Esophagus mucosa (tissue), 1 donor: ENCODE measurements at regions not wholly inside any gene's neighbourhood (a gene's known extent, or its start where the extent isn't known, plus 50 kb on each side); places are given as distances from the start of the nearest gene placed in this dataset.
"Not testable (repeated sequence)": the region's sequence is repeated elsewhere in the genome, so short reads cannot be mapped to it uniquely, and the experiment has no call there.

ENCODE experiments used
- ATAC-seq: fragments of 200-7000 bp; cut with Tn5 transposase; one replicate; pipeline ENCODE4 v1.9.1; 2020
- donor health status: DM: yes; HTN: yes; CAD: no.

DNA sequence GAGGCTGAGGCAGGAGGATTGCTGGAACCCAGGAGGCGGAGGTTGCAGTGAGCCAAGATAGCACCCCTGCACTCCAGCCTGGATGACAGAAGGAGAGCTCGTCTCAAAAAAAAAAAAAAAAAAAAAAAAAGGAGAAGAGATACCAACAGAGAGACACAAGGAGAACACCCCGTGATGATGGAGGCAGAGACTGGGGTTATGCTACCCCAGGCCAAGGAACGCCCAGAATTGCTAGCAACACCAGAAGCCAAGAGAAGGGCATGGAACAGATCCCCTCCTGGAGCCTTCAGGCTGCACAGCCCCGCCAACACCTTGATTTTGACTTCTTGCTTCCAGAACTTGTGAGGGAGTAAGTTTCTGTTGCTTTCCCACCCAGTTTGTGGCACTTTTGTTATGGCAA is 148.0 kb upstream of the FOXN3 start:
- ATAC-seq = no peak

DNA sequence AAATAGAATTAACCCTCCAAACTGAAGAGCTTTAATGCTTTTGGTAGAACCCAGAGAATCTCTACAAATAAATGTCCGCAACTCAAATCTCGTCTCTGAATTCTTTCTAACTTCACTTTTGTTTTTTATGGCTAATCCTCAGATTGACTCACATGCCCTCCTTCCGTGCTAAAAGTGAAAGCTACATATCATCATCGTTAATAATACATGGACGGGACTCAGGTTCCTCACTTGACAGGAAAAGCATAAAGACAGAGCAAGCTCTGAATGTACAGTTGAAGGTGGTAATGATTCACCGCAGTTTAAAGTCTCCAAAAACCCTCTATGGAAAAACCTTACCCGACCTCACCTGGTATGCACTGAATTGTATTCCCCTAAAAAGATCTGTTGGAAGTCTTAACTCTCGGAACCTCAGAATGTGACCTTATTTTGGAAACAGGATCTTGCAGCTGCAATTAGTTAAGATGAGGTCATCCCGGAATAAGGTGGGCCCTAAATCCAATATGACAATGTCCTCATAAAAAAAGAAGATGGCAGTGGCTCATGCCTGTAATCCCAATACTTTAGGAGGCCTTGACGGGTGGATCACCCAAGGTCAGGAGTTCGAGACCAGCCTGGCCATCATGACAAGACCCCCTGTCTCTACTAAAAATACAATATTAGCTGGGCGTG is 147.4 kb upstream of the FOXN3 start:
- ATAC-seq = peak; percentile 80

DNA sequence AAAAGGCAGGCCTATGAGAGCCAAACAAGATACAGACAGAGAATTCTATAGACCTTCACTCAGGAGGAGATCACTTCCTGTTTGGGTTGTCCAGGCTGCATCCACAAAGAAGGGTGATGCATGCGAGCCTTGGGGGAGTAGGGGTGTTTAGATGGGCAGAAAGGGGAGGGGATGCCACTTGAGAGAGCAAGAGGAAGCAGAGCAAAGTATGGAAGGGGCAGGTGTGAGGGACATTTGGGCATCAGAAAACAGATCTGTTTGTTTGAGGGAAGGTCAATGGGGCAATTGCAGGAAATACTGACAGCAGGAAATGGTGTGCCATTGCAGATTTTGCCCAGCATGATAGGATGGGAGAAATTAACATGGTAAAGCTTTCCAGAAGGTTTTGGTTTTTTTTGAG is 146.4 kb upstream of the FOXN3 start:
- no peak for ATAC-seq

DNA sequence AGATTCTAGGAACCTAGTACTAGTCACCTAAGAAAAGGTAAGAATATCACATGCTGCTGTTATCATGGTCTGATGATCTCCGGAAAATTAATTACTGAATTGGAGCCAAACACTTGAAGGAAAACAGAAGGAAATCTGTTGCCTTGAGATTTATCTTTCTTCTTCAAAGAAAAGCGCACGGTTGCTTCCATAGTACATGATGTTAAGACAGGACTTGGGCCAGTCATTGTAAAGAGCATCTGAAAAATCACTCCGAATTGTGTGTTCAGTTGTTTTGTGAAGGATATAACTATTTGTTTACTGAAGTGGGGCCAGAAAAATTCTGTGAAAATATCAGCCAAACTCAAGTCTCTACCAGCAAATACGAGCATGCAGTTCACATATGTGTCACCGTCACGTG is 134.9 kb upstream of the FOXN3 start:
- ATAC-seq = no peak

DNA sequence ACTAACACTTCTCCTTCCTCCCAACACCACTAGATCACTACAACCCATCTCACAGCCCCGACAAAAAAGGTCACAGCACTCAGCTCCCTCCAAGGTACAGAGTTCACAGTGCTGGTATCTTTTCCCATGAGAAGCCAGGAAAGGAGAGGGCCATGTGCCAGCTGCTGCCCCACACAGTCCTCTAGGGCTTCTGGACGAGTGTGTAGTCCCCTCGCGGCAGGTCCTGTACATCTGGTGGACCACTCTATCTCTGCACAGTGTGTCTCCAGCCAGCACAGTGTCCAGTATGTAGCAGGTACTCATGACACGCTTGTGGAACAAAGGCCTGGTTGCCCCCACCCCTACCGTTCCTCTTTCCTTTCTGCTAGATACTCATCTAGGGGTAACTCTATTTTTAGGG is 134.4 kb upstream of the FOXN3 start:
- ATAC-seq = no peak

DNA sequence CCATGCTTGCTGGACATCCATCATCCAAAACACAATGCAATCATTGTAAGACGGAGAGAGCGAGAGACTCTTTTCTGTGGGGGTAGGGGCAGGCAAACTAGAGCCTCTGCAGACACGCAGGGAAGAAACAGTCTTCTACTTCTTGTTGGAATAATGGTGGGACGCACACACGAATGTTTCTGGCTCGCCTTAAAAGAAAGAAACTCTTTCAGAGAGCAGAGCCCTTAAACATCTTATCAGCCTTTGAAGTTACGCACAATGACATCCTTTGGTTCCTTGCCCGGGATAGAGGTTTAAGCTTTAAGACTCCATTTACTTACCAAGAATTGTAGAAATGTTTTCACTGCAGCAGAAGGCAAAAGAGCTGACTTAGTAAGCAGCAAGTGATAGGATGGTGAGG is 133.8 kb upstream of the FOXN3 start:
- no peak for ATAC-seq

DNA sequence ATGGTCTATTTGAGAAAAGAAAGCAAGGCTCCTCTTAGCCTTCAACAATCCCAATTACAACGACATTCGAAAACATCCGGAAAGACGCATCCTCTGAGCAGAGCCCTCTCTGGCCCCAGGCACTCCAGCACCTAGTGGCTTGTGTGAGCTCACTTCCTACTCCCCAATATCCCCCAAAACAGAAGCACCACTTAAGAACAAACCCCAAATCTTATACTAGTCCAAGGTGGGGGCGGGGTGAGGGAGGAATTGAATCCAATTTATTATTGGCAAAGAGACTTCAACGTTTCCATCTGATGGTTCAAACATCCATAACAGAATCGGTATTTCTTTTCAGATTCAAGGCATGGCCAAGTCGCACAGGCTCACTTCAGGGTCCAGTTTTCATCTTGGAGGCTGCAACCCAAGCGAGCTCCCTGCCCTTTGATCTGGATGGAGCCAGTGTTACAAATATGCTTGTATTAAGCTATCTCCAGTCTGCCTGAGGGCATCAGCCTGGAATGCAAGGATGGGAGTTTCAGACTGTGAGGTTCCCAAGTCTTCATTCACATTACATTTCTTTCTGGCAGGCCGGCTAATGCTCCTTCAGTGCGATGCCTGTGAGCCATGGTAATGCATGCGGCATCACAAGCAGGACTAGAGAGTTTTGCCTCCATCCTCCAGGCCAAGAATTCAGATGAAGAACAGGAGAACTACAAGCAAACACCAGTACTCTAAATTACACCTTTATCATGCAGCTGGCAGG is 132.5 kb upstream of the FOXN3 start:
- no peak for ATAC-seq

DNA sequence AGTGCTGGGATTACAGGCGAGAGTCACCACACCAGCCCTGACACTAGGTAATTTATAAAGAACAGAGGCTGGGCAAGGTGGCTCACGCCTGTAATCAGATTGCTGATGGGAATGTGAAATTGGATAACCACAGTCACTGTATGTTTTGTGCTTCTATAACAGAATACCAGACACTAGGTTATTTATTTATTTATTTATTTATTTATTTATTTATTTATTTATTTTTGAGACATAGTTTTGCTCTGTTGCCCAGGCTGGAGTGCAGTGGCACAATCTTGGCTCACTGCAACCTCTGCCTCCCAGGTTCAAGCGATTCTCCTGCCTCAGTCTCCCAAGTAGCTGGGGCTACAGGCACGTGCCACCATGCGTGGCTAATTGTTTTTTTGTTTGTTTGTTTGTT is 130.0 kb upstream of the FOXN3 start:
- ATAC-seq = not testable (repeated sequence)

DNA sequence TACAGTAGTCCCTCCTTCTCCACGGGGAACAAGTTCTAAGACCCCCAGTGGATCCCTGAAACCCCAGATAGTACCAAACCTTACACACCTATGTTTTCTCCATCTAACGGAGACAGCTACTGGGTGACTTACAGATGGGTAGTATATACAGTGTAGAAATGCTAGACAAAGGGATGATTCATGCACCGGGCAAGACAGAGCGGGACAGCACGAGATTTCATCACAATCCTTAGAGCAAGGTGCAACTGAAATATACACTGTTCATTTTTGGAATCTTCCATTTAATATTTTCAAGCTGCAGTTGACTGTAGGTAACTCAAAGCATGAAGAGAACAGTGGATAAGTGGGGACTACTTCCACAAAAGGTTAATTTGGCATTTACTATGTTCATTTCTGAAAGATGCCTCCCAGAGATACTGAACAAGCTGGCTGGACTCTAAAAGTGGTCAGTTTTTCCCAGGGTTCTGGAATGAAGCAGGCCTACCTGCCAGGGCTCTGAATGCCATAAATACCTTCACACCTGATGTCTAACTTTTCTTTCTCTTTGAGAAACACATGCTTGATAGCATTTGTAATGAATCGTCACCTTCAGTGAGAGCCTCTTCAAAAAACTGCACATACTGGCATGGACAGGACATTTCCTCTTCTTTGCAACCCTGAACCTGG is 127.7 kb upstream of the FOXN3 start:
- peak; percentile 93 for ATAC-seq

DNA sequence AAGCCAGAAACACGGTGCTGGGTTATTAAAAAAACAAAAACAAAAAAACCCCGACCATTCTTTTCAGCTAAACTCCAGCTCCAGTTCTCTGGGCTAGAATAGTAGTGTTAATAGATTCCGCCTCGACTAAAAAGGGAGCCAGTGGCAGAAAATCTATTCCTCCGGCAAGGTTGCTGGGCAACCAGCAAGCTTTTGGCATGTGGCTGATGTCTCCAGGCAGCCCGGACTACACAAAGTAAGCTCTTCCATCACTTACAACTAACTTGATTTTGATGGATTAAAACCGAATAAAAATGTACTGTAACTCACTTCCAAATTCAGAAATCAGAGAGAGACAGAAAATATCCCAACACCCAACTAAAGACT is 126.4 kb upstream of the FOXN3 start:
- ATAC-seq = no peak

DNA sequence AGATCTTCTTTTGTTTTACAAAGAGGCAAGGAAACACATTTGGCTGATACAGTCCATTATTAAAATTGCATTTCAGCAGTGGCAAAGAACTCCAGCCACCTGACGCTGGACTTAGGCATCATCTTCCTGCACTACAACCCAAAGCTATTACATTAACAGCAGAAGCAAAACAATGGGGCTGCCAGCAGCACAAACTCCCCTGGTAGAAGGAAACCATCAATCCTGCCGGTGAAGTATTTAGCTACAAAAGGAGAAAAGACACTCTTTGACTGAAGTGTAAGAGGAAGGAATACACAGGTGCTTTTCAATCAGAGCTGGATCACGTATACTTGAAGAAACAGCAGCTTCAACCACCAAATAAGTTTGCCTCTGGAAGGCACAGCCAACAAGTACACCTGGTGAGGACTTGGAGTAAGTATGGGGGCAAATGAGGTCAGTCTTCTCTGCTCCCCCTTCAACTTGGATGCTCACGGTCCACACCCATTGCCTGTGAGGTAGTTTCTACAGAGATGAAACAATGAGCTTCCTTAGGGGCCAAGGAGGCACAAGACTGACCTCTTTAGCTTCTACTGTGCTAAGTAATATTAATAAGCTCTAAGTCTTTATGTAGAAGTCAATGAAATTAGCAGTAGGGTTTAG is 125.9 kb upstream of the FOXN3 start:
- ATAC-seq = no peak

DNA sequence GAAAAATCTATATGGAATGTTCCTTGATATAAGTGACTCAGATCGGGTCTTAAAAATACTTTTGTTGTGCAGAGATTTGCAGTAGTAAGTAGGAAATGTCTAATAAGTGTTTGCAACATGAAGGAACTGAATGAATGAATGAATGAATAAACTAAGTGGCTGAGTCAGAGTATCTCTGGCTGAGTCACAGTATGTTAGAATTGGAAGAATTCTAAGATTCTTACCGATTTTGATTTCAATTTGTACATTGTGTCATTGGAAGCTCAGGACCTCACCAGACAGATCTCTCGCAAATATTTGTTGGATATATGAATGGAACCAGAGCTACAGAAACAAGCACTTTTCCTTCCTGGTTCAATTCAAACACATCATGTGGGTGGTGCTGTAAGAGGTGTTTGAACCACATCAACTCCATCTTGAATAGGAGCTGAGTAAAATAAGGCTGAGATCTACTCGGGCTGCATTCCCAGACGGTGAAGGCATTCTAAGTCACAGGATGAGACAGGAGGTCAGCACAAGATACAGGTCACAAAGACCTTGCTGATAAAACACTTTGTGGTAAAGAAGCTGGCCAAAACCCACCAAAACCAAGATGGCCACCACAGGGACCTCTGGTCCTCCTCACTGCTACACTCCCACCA is 123.9 kb upstream of the FOXN3 start:
- ATAC-seq = no peak

DNA sequence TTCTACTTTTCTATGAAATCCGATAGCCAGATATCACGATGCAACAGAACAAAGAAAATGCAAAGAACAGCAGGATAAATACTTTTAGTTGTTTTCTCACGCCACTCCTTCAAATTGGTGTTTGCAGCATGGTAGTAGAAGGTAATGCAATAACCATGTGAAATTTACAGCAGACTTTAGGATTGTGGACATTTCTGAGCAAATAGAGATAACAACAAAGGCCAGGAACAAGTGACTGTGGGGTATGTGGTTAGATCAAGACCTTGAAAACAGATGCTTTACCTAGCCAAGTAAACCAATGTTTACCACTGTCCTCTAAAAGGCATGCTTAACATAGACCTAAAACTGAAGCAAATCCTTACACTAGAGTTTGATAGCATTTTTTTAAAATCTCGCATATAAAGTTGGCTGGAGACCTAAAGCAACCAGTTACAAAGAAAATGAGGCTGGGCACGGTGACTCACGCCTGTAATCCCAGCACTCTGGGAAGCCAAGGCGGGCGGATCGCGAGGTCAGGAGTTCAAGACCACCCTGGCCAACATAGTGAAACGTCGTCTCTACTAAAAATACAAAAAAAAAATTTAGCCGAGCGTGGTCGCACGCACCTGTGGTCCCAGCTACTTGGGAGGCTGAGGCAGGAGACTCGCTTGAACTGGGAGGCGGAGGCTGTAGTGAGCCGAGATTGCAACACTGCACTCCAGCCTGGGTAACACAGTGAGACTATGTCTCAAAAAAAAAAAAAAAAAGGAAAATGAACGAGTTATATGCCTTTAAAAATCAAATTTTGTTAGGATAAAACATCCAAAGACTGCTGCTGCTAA is 123.2 kb upstream of the FOXN3 start:
- ATAC-seq = no peak

DNA sequence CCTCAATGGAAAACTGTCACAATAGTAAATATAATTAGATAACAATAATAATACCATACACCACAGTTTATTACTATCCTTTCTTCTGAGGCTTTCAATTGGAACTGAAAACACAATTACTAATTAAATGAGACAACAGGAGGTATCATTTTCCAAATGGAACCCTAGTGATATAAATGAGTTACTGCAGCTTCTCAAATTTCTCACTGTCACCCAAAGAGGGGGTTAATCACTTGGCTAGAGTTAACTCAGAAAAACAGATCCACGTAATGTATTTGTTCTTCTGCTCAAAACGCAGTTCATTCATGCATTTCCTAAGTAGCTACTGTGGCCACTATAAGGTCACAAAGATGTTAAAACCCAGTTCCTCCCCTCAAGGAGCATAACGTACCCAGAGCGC is 120.9 kb upstream of the FOXN3 start:
- no peak for ATAC-seq

DNA sequence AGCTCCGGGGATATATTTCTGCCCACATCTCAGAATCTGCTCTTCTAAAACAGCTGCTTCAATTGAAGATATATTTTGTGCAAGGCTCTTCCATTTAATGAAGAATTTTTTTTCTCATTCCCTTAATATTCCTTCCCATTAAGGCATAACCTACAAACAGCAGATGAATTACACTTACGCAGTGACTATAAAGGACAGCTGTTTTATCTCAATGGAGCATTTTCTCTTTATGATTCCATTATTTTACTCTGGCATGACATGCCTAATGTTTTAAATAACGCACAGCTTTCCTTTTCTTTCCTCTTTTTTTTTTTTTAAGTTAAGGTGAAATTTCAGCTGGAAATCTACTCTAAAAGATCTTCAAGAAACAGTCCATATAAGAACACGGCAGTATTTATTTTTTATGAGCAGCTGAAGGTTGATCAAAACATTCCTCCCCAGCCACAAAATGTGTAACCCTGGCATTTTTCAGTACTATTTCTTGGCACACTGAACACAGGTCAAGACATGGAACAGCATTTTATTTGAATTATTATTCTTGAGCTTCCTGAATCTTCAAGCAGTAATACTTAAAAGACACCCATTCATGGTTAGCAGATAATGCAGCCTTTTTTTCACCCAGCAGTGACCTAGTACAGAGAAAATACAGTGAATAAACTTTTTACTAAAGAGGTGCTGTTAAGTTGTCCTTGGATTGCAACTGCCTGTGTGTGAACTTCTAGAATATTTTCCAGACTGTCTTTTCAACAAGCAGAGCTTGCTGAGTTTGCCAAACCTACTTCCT is 118.1 kb upstream of the FOXN3 start:
- no peak for ATAC-seq

DNA sequence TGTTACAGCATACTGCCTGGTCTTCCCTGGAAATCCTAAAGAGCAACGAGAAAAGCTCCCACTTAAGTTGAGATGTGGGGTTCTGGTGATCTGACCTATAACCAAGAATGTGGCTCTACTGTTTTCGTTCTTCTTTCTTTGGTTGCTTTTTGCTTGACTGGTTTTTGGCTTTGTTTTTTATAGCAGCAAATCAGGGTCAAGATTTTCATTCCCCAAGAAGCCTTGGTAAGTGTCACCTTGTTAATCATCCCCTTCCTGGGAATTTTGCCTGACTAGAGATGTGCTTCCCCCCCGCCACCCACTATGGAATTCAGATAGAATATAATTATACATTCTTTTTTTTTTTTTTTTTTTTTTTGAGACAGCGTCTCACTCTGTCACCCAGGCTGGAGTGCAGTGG is 116.7 kb upstream of the FOXN3 start:
- no peak for ATAC-seq

DNA sequence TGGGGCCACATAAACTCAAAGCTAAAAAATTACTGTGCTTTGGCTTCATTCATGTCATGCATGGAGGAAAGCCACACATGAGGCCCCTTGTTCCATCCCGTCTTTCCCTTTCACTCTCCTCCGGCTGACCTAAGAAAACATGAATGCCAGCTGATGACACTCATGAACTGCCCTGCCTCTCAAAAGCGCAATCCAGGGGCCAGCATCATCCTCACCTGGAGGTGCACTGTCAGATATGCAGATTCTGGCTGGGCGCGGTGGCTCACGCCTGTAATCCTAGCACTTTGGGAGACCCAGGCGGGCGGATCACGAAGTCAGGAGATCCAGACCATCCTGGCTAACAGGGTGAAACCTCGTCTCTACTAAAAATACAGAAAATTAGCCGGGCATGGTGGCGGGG is 116.1 kb upstream of the FOXN3 start:
- ATAC-seq = no peak

DNA sequence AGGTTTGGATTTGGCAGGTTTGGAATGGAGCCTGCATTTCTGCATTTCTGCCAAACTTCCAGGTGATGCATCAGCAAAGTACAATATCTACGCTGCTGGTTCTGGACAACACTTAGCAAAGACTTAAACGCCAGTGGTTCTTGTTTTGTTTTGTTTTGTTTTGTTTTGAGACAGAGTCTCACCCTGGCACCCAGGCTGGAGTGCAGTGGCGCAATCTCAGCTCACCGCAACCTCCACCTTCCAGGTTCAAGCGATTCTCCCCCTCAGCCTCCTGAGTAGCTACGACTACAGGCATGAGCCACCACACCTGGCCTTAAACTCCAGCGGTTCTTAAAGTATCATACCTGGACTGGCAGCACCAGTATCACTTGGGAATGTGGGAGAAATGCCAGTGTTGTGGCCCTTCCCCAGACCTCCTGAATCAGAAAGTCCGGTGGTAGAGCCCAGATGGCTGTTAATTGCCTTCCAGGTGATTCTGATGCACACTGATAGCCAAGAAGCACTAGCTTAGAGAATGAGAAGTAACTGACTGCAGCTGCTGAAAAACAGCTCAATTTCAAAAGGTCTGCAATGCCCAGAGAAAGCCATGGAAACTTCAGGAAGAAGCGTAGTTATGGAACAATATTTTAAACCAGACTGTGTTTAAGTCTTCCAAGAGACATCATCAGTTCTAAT is 114.8 kb upstream of the FOXN3 start:
- ATAC-seq = no peak

DNA sequence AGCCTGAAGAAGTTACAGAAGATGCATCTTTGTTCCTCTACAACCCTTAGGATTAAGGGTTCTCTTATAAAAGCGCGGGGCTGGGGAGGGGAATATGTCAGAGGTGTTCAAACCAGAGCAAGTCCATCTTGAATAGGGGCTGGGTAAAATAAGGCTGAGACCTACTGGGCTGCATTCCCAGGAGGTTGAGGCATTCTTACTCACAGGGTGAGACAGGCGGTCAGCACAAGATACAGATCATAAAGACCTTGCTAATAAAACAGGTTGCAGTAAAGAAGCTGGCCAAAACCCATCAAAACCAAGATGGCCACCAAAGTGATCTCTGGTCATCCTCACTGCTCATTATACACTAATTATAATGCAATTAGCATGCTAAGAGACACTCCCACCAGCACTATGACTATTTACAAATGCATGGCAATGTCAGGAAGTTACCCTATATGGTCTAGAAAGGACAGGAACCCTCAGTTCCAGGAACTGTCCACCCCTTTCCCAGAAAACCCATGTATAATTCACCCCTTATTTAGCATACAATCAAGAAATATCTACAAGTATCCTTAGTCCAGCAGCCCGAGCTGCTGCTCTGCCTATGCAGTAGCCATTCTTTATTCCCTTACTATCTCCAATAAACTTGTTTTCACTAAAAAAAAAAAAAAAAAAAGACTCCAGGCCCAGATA is 108.1 kb upstream of the FOXN3 start:
- ATAC-seq = no peak

DNA sequence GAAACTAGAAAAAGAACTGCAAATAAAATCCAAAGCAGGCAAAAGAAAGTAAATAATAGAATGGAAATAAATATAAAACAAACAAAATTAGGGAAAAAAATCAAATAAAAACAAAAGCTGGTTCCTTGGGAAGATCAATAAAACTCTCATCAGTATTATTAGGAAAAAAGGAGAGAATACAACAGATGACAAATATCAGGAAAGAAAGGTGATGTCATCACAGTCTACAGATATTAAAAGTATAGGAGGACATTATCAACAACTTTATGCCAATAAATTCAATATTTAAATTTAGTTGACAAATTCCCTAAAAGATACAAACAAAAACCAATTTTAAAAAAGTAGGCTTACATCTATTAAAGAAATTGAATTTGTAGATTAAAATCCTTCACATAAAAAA is 107.4 kb upstream of the FOXN3 start:
- no peak for ATAC-seq
